ENCODE measurements at regions not wholly inside any gene's neighbourhood (a gene's known extent, or its start where the extent isn't known, plus 50 kb on each side); places are given as distances from the start of the nearest gene placed in this dataset.

DNA sequence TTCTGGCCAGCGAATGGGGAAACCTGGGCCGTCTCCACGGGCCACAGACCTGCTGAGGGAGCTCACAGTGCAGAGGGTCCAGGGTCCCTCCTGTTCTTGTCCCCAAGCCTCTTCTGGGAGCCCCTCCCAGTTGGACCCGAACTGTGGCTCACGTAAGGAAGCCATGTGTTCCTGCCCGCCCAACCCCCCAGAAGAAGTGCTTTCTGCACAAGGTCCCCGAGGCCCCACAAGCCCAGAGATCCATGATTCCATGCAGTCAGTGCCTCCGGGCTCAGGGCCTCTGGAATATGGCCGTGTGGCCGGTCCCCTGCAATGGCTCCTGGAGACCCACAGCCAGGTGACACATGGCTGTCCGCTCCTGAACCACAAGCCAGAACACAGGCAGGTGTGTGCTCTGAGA is 272.4 kb downstream of the C16orf95 start:
- Mint-ChIP-seq H3K36me3 (ENCODE audit: insufficient read depth) (no peaks in the 10 kb centered on the region), H3K27ac (no peak overlapping the region), H3K9me3 (ENCODE audit: low read depth) (no peaks in the 10 kb centered on the region), H3K4me1 (ENCODE audit: low read depth) (peaks cover 18% of the 10 kb centered on the region), H3K27me3 (peaks cover 37% of the 10 kb centered on the region), H3K4me3 (ENCODE audit: low read depth) (no peak overlapping the region)
- DNase-seq (ENCODE audit: low spot score, unreplicated experiment), result no peak
- TF ChIP-seq CTCF (IDR thresholded peaks at IDR 0.05; ENCODE audit: unreplicated experiment), result no peak

DNA sequence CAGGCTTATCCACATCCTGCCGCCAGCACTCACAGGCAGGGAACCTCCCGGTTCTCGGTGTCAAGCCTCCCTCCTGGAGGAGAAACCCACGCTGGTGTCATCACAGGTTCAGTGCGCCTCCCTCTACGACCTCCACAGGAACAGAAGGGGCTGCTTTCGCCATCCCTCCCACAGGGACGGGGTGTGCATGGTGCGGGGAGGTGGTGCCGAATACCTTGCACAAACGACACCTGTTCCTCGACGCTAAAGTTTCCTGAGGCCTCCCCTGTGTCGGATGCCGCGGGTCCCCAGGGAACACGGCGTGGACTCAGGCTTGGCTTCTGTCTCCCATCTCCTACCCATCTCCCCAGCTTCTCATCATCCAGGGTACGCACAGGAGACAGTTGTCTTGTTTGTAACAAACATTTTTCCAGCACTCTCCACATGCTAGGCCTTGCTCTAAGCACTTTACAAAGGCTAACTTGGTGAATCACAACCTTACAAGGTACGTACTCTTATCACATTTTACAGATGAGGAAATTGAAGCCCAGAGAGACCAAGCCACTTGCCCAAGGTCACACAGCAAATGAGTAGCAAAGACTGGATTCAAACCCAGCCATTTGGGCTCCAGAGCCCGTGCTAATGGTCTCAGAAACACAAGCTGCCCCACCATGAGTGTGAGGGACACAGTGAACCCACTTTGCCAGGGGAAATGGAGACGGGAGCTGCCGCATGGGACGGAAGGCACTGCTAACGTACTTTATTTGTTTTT is 271.6 kb downstream of the C16orf95 start:
- H3K27ac Mint-ChIP-seq, result no peak overlapping the region

GRCh38 chr16:87046235-87046634 is 271.0 kb downstream of the C16orf95 start:
- H3K27me3 Mint-ChIP-seq, result peaks cover 48% of the 10 kb centered on the region
- no peak for TF ChIP-seq CTCF (IDR thresholded peaks at IDR 0.05; ENCODE audit: unreplicated experiment)
- DNase-seq (ENCODE audit: low spot score, unreplicated experiment), result no peak
- no peak overlapping the region for H3K27ac Mint-ChIP-seq
- H3K4me3 Mint-ChIP-seq (ENCODE audit: low read depth), result no peak overlapping the region
- peaks cover 18% of the 10 kb centered on the region for H3K4me1 Mint-ChIP-seq (ENCODE audit: low read depth)
- no peaks in the 10 kb centered on the region for H3K9me3 Mint-ChIP-seq (ENCODE audit: low read depth)
- no peaks in the 10 kb centered on the region for H3K36me3 Mint-ChIP-seq (ENCODE audit: insufficient read depth)

More for the DNA sequence above, 271.6 kb downstream of the C16orf95 start:
- no peak for DNase-seq (ENCODE audit: low spot score, unreplicated experiment)
- Mint-ChIP-seq H3K36me3 (ENCODE audit: insufficient read depth) (no peaks in the 10 kb centered on the region), H3K4me3 (ENCODE audit: low read depth) (no peak overlapping the region), H3K9me3 (ENCODE audit: low read depth) (no peaks in the 10 kb centered on the region), H3K4me1 (ENCODE audit: low read depth) (peaks cover 18% of the 10 kb centered on the region), H3K27me3 (peaks cover 42% of the 10 kb centered on the region)
- TF ChIP-seq CTCF (IDR thresholded peaks at IDR 0.05; ENCODE audit: unreplicated experiment), result no peak

GRCh38 chr16:87047221-87048037 is 269.8 kb downstream of the C16orf95 start:
- Mint-ChIP-seq H3K27me3 (peaks cover 52% of the 10 kb centered on the region), H3K4me3 (ENCODE audit: low read depth) (no peak overlapping the region), H3K9me3 (ENCODE audit: low read depth) (no peaks in the 10 kb centered on the region), H3K4me1 (ENCODE audit: low read depth) (peaks cover 18% of the 10 kb centered on the region), H3K36me3 (ENCODE audit: insufficient read depth) (no peaks in the 10 kb centered on the region), H3K27ac (peak overlapping the region; percentile 39)
- no peak for TF ChIP-seq CTCF (IDR thresholded peaks at IDR 0.05; ENCODE audit: unreplicated experiment)
- DNase-seq (ENCODE audit: low spot score, unreplicated experiment), result no peak

GRCh38 chr16:87048038-87048729 is 269.0 kb downstream of the C16orf95 start:
- H3K4me3 Mint-ChIP-seq (ENCODE audit: low read depth), result no peak overlapping the region
- DNase-seq (ENCODE audit: low spot score, unreplicated experiment), result no peak
- peaks cover 51% of the 10 kb centered on the region for H3K27me3 Mint-ChIP-seq
- no peaks in the 10 kb centered on the region for H3K36me3 Mint-ChIP-seq (ENCODE audit: insufficient read depth)
- no peak overlapping the region for H3K27ac Mint-ChIP-seq
- no peaks in the 10 kb centered on the region for H3K9me3 Mint-ChIP-seq (ENCODE audit: low read depth)
- H3K4me1 Mint-ChIP-seq (ENCODE audit: low read depth), result peaks cover 18% of the 10 kb centered on the region
- TF ChIP-seq CTCF (IDR thresholded peaks at IDR 0.05; ENCODE audit: unreplicated experiment), result no peak
